HFFc6 (cell line): ENCODE measurements at regions not wholly inside any gene's neighbourhood (a gene's known extent, or its start where the extent isn't known, plus 50 kb on each side); places are given as distances from the start of the nearest gene placed in this dataset.
"Not testable (repeated sequence)": the region's sequence is repeated elsewhere in the genome, so short reads cannot be mapped to it uniquely, and the experiment has no call there.

Experiments
- DNase-seq: peaks from one replicate; pipeline ENCODE4 v3.0.0-alpha.2; 2018
- H3K27ac Mint-ChIP-seq: 2 replicates; pipeline ENCODE4 v1.8.0; 2020; ENCODE audit warnings: mild to moderate bottlenecking, mixed read lengths
- H3K27me3 Mint-ChIP-seq: 2 replicates; pipeline ENCODE4 v1.8.0; 2021; ENCODE audit warnings: mild to moderate bottlenecking, moderate library complexity, mixed read lengths; ENCODE audit not compliant: insufficient read depth
- H3K36me3 Mint-ChIP-seq: 2 replicates; pipeline ENCODE4 v1.8.0; 2021; ENCODE audit warnings: low read depth, mixed read lengths
- H3K4me1 Mint-ChIP-seq: 2 replicates; pipeline ENCODE4 v1.8.0; 2020; ENCODE audit warnings: low read depth, mixed read lengths
- H3K4me3 Mint-ChIP-seq: 2 replicates; pipeline ENCODE4 v1.8.0; 2020; ENCODE audit warnings: mild to moderate bottlenecking, moderate library complexity, mixed read lengths
- H3K9me3 Mint-ChIP-seq: 2 replicates; pipeline ENCODE4 v1.8.0; 2020; ENCODE audit warnings: mild to moderate bottlenecking, mixed read lengths
- CTCF ChIP-seq: fragments of 200-600 bp; sonication (generic); IDR thresholded peaks from 2 replicates; pipeline ENCODE4 v1.5.0; 2021; ENCODE audit warnings: antibody characterized with exemption, mild to moderate bottlenecking

- no peak overlapping the region for H3K4me3 Mint-ChIP-seq
- 0 out of 2 replicates have a peak, but pooled peaks cover 1% of the 10 kb centered on the region for H3K36me3 Mint-ChIP-seq
- H3K9me3 Mint-ChIP-seq: peaks cover 51% of the 10 kb centered on the region
- DNase-seq: no peak
- no peak for TF ChIP-seq CTCF
- H3K4me1 Mint-ChIP-seq: no peaks in the 10 kb centered on the region
- H3K27me3 Mint-ChIP-seq: no peaks in the 10 kb centered on the region
- no peak overlapping the region for H3K27ac Mint-ChIP-seq
These were observed 627.6 kb downstream of the MCTP2 start for GRCh38 chr15:94858920-94859319.

- H3K4me1 Mint-ChIP-seq: no peaks in the 10 kb centered on the region
These were observed 633.2 kb downstream of the MCTP2 start for GRCh38 chr15:94864600-94864999.

GRCh38 chr15:94868265-94868664, 636.9 kb downstream of the MCTP2 start:
- H3K4me3 Mint-ChIP-seq, H3K36me3 Mint-ChIP-seq, H3K4me1 Mint-ChIP-seq, DNase-seq, H3K27ac Mint-ChIP-seq, H3K27me3 Mint-ChIP-seq: not testable (repeated sequence)
- peaks cover 43% of the 10 kb centered on the region for H3K9me3 Mint-ChIP-seq

More at GRCh38 chr15:94864600-94864999, 633.2 kb downstream of the MCTP2 start:
- Mint-ChIP-seq H3K27me3 (no peaks in the 10 kb centered on the region), H3K4me3 (no peak overlapping the region), H3K9me3 (peaks cover 57% of the 10 kb centered on the region), H3K27ac (no peak overlapping the region), H3K36me3 (no peaks in the 10 kb centered on the region; the same call in 1 of the 2 replicates)
- TF ChIP-seq CTCF: no peak
- DNase-seq: no peak

- Mint-ChIP-seq H3K36me3 (no peaks in the 10 kb centered on the region), H3K4me1 (no peaks in the 10 kb centered on the region), H3K9me3 (peaks cover 31% of the 10 kb centered on the region), H3K27me3 (no peaks in the 10 kb centered on the region), H3K27ac (no peak overlapping the region), H3K4me3 (no peak overlapping the region)
- TF ChIP-seq CTCF: no peak
- no peak for DNase-seq
These were observed 644.2 kb downstream of the MCTP2 start for GRCh38 chr15:94875550-94875949.

GRCh38 chr15:94877833-94878232, 646.5 kb downstream of the MCTP2 start:
- no peak overlapping the region for H3K4me3 Mint-ChIP-seq
- peaks cover 36% of the 10 kb centered on the region for H3K9me3 Mint-ChIP-seq
- no peak for TF ChIP-seq CTCF
- no peaks in the 10 kb centered on the region for H3K36me3 Mint-ChIP-seq
- H3K27me3 Mint-ChIP-seq: no peaks in the 10 kb centered on the region
- no peak overlapping the region for H3K27ac Mint-ChIP-seq
- H3K4me1 Mint-ChIP-seq: no peaks in the 10 kb centered on the region
- no peak for DNase-seq

GRCh38 chr15:94882071-94882712, 650.8 kb downstream of the MCTP2 start:
- Mint-ChIP-seq H3K36me3 (no peaks in the 10 kb centered on the region), H3K27ac (no peak overlapping the region), H3K4me1 (no peaks in the 10 kb centered on the region), H3K9me3 (peaks cover 36% of the 10 kb centered on the region), H3K27me3 (no peaks in the 10 kb centered on the region), H3K4me3 (no peak overlapping the region)
- DNase-seq: no peak
- TF ChIP-seq CTCF: no peak
